Mesenchymal stem cell (in vitro differentiated cells and primary cell): ENCODE measurements at regions not wholly inside any gene's neighbourhood (a gene's known extent, or its start where the extent isn't known, plus 50 kb on each side); places are given as distances from the start of the nearest gene placed in this dataset.

ENCODE experiments used
- DNase-seq: peaks from one replicate; pipeline ENCODE4 v3.0.0-alpha.2; 2013
- H2AFZ ChIP-seq: one replicate; pipeline ENCODE4 v1.6.1; 2013; ENCODE audit warnings: low read depth, mild to moderate bottlenecking, control low read depth, inconsistent platforms, low read length, moderate library complexity
- H2AK5ac ChIP-seq: 2 replicates; pipeline ENCODE4 v1.6.1; 2013; ENCODE audit warnings: low read length, moderate library complexity, mild to moderate bottlenecking, inconsistent platforms; ENCODE audit not compliant: severe bottlenecking
- H2BK120ac ChIP-seq: one replicate; pipeline ENCODE4 v1.6.1; 2013; ENCODE audit warnings: low read depth, mild to moderate bottlenecking, inconsistent platforms, low read length, moderate library complexity
- H2BK12ac ChIP-seq, 2 experiments: one replicate each; pipeline ENCODE4 v1.6.1; 2013; ENCODE audit warnings: inconsistent platforms in 2 of 2, low read length in 2 of 2, mild to moderate bottlenecking in 2 of 2, moderate library complexity in 2 of 2, control low read depth in 1 of 2
- H2BK15ac ChIP-seq: one replicate; pipeline ENCODE4 v1.6.1; 2013; ENCODE audit warnings: mild to moderate bottlenecking, low read depth, inconsistent platforms; ENCODE audit not compliant: poor library complexity, severe bottlenecking
- H2BK5ac ChIP-seq: 2 replicates; pipeline ENCODE4 v1.6.1; 2013; ENCODE audit warnings: low read depth, mild to moderate bottlenecking, low read length, control low read depth, inconsistent platforms; ENCODE audit not compliant: poor library complexity, severe bottlenecking
- H3K14ac ChIP-seq, 2 experiments: one replicate each; pipeline ENCODE4 v1.6.1; 2013; ENCODE audit warnings: inconsistent platforms in 2 of 2, low read length in 2 of 2, control low read depth in 1 of 2, mild to moderate bottlenecking in 1 of 2, moderate library complexity in 1 of 2
- H3K18ac ChIP-seq, 2 experiments: one replicate each; pipeline ENCODE4 v1.6.1; 2013; ENCODE audit warnings: inconsistent platforms in 2 of 2, low read length in 2 of 2, control low read depth in 1 of 2, low read depth in 1 of 2, mild to moderate bottlenecking in 1 of 2
- H3K23ac ChIP-seq, 2 experiments: one replicate each; pipeline ENCODE4 v1.6.1; 2013; ENCODE audit warnings: inconsistent platforms in 2 of 2, low read length in 2 of 2, mild to moderate bottlenecking in 2 of 2, moderate library complexity in 2 of 2, control low read depth in 1 of 2
- H3K27ac ChIP-seq: 2 replicates; pipeline ENCODE4 v1.5.1; 2013; ENCODE audit warnings: mild to moderate bottlenecking, moderate library complexity, low read length, control low read depth, inconsistent platforms; ENCODE audit not compliant: poor library complexity, severe bottlenecking
- H3K27me3 ChIP-seq, 2 experiments: 2 replicates each; pipeline versions ENCODE4 v1.6.1 to v1.7.0; 2013; ENCODE audit warnings: low read length in 2 of 2, mild to moderate bottlenecking in 2 of 2, moderate library complexity in 2 of 2, control low read depth in 1 of 2, inconsistent platforms in 1 of 2; ENCODE audit not compliant: control insufficient read depth in 1 of 2, insufficient read depth in 1 of 2
- H3K36me3 ChIP-seq, 2 experiments: 2 replicates each; pipeline versions ENCODE4 v1.6.1 to v1.7.0; 2013; ENCODE audit warnings: low read length in 2 of 2, control low read depth in 1 of 2, inconsistent platforms in 1 of 2, low read depth in 1 of 2, mild to moderate bottlenecking in 1 of 2; ENCODE audit not compliant: insufficient read depth in 2 of 2, control insufficient read depth in 1 of 2
- H3K4ac ChIP-seq, 2 experiments: one replicate each; pipeline ENCODE4 v1.6.1; 2013; ENCODE audit warnings: inconsistent platforms in 2 of 2, low read length in 2 of 2, mild to moderate bottlenecking in 2 of 2, moderate library complexity in 2 of 2, control low read depth in 1 of 2, low read depth in 1 of 2
- H3K4me1 ChIP-seq: 2 replicates; pipeline ENCODE4 v1.6.1; 2013; ENCODE audit warnings: low read depth, low read length, control low read depth; ENCODE audit not compliant: control insufficient read depth, insufficient read depth
- H3K4me2 ChIP-seq: 2 replicates; pipeline ENCODE4 v1.6.1; 2013; ENCODE audit warnings: low read length, mild to moderate bottlenecking, inconsistent platforms; ENCODE audit not compliant: poor library complexity, severe bottlenecking
- H3K4me3 ChIP-seq, 2 experiments: 2 replicates each; pipeline versions ENCODE4 v1.5.1 to v1.7.0; 2013; ENCODE audit warnings: low read length in 2 of 2, mild to moderate bottlenecking in 2 of 2, control low read depth in 1 of 2, low read depth in 1 of 2; ENCODE audit not compliant: insufficient read depth in 1 of 2
- H3K79me1 ChIP-seq: replicated peaks from 2 replicates; pipeline ENCODE4 v1.6.1; 2013; ENCODE audit warnings: mild to moderate bottlenecking, control low read depth, low read length, inconsistent platforms; ENCODE audit not compliant: poor library complexity, severe bottlenecking
- H3K9ac ChIP-seq: 2 replicates; pipeline ENCODE4 v1.7.0; 2013; ENCODE audit warnings: mild to moderate bottlenecking, low read length, moderate library complexity
- H3K9me3 ChIP-seq: 2 replicates; pipeline ENCODE4 v1.7.0; 2013; ENCODE audit warnings: mild to moderate bottlenecking, low read length; ENCODE audit not compliant: control insufficient read depth
- H4K8ac ChIP-seq: one replicate; pipeline ENCODE4 v1.6.1; 2013; ENCODE audit warnings: inconsistent platforms, mild to moderate bottlenecking, low read length, moderate library complexity
- H4K91ac ChIP-seq: one replicate; pipeline ENCODE4 v1.6.1; 2013; ENCODE audit warnings: mild to moderate bottlenecking, low read length, inconsistent platforms
- WGBS: methylation state at CpG from one replicate; pipeline ENCODE4 v1.1.7; 2013; ENCODE audit warnings: mixed read lengths; 5-methylcytosine and 5-hydroxymethylcytosine counted together

GRCh38 chr4:63851496-63851895 is 557.8 kb downstream of the TECRL start:
- H3K4me2 ChIP-seq, result no peak overlapping the region
- H2BK5ac ChIP-seq, result no peak overlapping the region
- no peak overlapping the region for H2BK120ac ChIP-seq
- H3K4me3 ChIP-seq, result no peak overlapping the region
- no peak overlapping the region for H2AFZ ChIP-seq
- no peaks in the 10 kb centered on the region for H3K27me3 ChIP-seq
- H3K18ac ChIP-seq, result no peak overlapping the region
- H3K9me3 ChIP-seq, result peaks cover 3% of the 10 kb centered on the region
- no peak overlapping the region for H4K91ac ChIP-seq
- H3K79me1 ChIP-seq, result no peaks in the 10 kb centered on the region
- no peak overlapping the region for H3K9ac ChIP-seq
- no peak overlapping the region for H3K27ac ChIP-seq
- no peaks in the 10 kb centered on the region for H3K4me1 ChIP-seq
- H3K23ac ChIP-seq, result no peak overlapping the region
- no peak overlapping the region for H3K4ac ChIP-seq
- no CpG with 5 or more reads among the region's 2 CpGs for WGBS
- no peak overlapping the region for H2BK15ac ChIP-seq
- no peak overlapping the region for H2AK5ac ChIP-seq
- no peaks in the 10 kb centered on the region for H3K36me3 ChIP-seq
- H4K8ac ChIP-seq, result no peak overlapping the region
- H3K14ac ChIP-seq, result no peak overlapping the region
- no peak for DNase-seq
- H2BK12ac ChIP-seq, result no peak overlapping the region

- H3K4ac ChIP-seq, result no peak overlapping the region
- H3K14ac ChIP-seq, result no peak overlapping the region
- no peak overlapping the region for H3K18ac ChIP-seq
- no peak for DNase-seq
- no peak overlapping the region for H2AK5ac ChIP-seq
- no peak overlapping the region for H2AFZ ChIP-seq
- no peaks in the 10 kb centered on the region for H3K36me3 ChIP-seq
- no peak overlapping the region for H3K4me3 ChIP-seq
- H3K27ac ChIP-seq, result no peak overlapping the region
- no peak overlapping the region for H2BK12ac ChIP-seq
- no peak overlapping the region for H3K23ac ChIP-seq
- peaks cover 20% of the 10 kb centered on the region for H3K9me3 ChIP-seq
- H3K79me1 ChIP-seq, result no peaks in the 10 kb centered on the region
- 88% methylated on average over 2 of the region's 3 CpGs for WGBS
- no peak overlapping the region for H3K4me2 ChIP-seq
- no peak overlapping the region for H3K9ac ChIP-seq
- no peak overlapping the region for H4K8ac ChIP-seq
- no peak overlapping the region for H2BK5ac ChIP-seq
- no peaks in the 10 kb centered on the region for H3K27me3 ChIP-seq
- H2BK120ac ChIP-seq, result no peak overlapping the region
- no peaks in the 10 kb centered on the region for H3K4me1 ChIP-seq
- H2BK15ac ChIP-seq, result no peak overlapping the region
- no peak overlapping the region for H4K91ac ChIP-seq
These were observed 568.0 kb downstream of the TECRL start for GRCh38 chr4:63841266-63841665.

- Histone ChIP-seq H3K27me3 (no peaks in the 10 kb centered on the region), H2BK120ac (no peak overlapping the region), H3K79me1 (no peaks in the 10 kb centered on the region), H3K14ac (no peak overlapping the region), H4K91ac (no peak overlapping the region), H2AFZ (no peak overlapping the region), H4K8ac (no peak overlapping the region), H2BK15ac (no peak overlapping the region), H3K4me2 (no peak overlapping the region), H3K27ac (no peak overlapping the region), H2BK5ac (no peak overlapping the region), H3K36me3 (no peaks in the 10 kb centered on the region), H3K9me3 (peaks cover 6% of the 10 kb centered on the region), H3K9ac (no peak overlapping the region), H3K23ac (no peak overlapping the region), H3K4me3 (no peak overlapping the region), H3K4me1 (no peaks in the 10 kb centered on the region), H2AK5ac (no peak overlapping the region), H3K18ac (no peak overlapping the region), H2BK12ac (no peak overlapping the region), H3K4ac (no peak overlapping the region)
- WGBS, result 86% methylated on average over 2 of the region's 2 CpGs
- DNase-seq, result no peak
These were observed 577.6 kb downstream of the TECRL start for GRCh38 chr4:63831590-63832155.

- Histone ChIP-seq H4K91ac (no peak overlapping the region), H3K27me3 (no peaks in the 10 kb centered on the region), H3K27ac (no peak overlapping the region), H2BK12ac (no peak overlapping the region), H3K4me3 (no peak overlapping the region), H3K9me3 (no peaks in the 10 kb centered on the region), H3K23ac (no peak overlapping the region), H2BK15ac (no peak overlapping the region), H3K79me1 (no peaks in the 10 kb centered on the region), H3K9ac (no peak overlapping the region), H3K4me2 (no peak overlapping the region), H3K4me1 (peaks cover 1% of the 10 kb centered on the region), H3K36me3 (no peaks in the 10 kb centered on the region), H3K14ac (no peak overlapping the region), H3K18ac (no peak overlapping the region), H2BK120ac (no peak overlapping the region), H3K4ac (no peak overlapping the region), H2AFZ (no peak overlapping the region), H2BK5ac (no peak overlapping the region), H4K8ac (no peak overlapping the region), H2AK5ac (no peak overlapping the region)
- no peak for DNase-seq
- 84% methylated on average over 5 of the region's 11 CpGs for WGBS
These were observed 591.9 kb downstream of the TECRL start for GRCh38 chr4:63817196-63817865.
